Neural cell (in vitro differentiated cells): ENCODE measurements at regions not wholly inside any gene's neighbourhood (a gene's known extent, or its start where the extent isn't known, plus 50 kb on each side); places are given as distances from the start of the nearest gene placed in this dataset.

Source experiments
- EZH2 ChIP-seq: fragments of 200-600, 300-800 bp; shearing (Covaris generic), sonication (generic); IDR thresholded peaks from 2 replicates; pipeline ENCODE4 v1.6.1; 2014; ENCODE audit warnings: antibody characterized with exemption, low read length, borderline replicate concordance, mild to moderate bottlenecking; ENCODE audit not compliant: insufficient read depth, poor library complexity, severe bottlenecking
- TAF1 ChIP-seq: IDR thresholded peaks from 2 replicates; pipeline ENCODE4 v1.6.1; 2012; ENCODE audit warnings: low read depth
- TF ChIP-seq, protein P1 (sequence below): fragments of 450-650 bp; IDR thresholded peaks from 2 replicates; pipeline ENCODE4 v1.5.1; 2014; ENCODE audit warnings: antibody characterized with exemption, mild to moderate bottlenecking, moderate library complexity; ENCODE audit not compliant: poor library complexity, severe bottlenecking

- TF ChIP-seq, protein P1, sequence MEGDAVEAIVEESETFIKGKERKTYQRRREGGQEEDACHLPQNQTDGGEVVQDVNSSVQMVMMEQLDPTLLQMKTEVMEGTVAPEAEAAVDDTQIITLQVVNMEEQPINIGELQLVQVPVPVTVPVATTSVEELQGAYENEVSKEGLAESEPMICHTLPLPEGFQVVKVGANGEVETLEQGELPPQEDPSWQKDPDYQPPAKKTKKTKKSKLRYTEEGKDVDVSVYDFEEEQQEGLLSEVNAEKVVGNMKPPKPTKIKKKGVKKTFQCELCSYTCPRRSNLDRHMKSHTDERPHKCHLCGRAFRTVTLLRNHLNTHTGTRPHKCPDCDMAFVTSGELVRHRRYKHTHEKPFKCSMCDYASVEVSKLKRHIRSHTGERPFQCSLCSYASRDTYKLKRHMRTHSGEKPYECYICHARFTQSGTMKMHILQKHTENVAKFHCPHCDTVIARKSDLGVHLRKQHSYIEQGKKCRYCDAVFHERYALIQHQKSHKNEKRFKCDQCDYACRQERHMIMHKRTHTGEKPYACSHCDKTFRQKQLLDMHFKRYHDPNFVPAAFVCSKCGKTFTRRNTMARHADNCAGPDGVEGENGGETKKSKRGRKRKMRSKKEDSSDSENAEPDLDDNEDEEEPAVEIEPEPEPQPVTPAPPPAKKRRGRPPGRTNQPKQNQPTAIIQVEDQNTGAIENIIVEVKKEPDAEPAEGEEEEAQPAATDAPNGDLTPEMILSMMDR, result no peak
- TF ChIP-seq TAF1, result no peak
- no peak for TF ChIP-seq EZH2
Measured at GRCh38 chr3:163474766-163475165, 1603.5 kb downstream of the SI start.
